H7 (cell line): ENCODE measurements at regions not wholly inside any gene's neighbourhood (a gene's known extent, or its start where the extent isn't known, plus 50 kb on each side); places are given as distances from the start of the nearest gene placed in this dataset.
"Not testable (repeated sequence)": the region's sequence is repeated elsewhere in the genome, so short reads cannot be mapped to it uniquely, and the experiment has no call there.

Experiments
- DNase-seq: peaks from one replicate; pipeline ENCODE4 v3.0.0; 2012
- H3K27me3 ChIP-seq: 2 replicates; pipeline ENCODE4 v1.6.0; 2011; ENCODE audit warnings: mild to moderate bottlenecking, low read length; ENCODE audit not compliant: control insufficient read depth, insufficient read depth
- H3K36me3 ChIP-seq: replicated peaks from 2 replicates; pipeline ENCODE4 v1.5.1; 2011; ENCODE audit warnings: low read length; ENCODE audit not compliant: control insufficient read depth, insufficient read depth
- H3K4me3 ChIP-seq: 2 replicates; pipeline ENCODE4 v1.5.1; 2011; ENCODE audit warnings: low read depth, mild to moderate bottlenecking, control low read depth, low read length, moderate library complexity; ENCODE audit not compliant: insufficient read depth

DNA sequence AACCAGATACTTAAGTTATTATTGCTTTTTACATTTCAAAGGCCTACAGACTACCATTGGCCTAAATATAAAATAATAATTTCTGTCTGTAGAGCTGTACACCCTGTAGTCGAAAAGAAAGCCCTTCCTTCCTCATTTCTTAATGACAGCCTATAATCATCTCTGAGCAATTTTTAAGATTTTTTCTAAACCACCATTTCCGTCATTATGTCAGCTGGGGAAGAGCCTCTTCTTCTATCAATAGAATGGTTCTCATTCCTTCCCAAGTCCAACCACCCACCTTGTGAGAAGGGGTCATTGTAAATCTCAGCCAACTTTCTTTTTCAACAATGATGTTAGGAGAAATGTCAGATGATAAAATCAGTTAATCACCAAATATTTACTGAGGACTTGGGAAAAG, 91.8 kb downstream of the PLEKHG1 start:
- DNase-seq: no peak
- Histone ChIP-seq H3K27me3 (no peaks in the 10 kb centered on the region), H3K4me3 (no peak overlapping the region), H3K36me3 (no peaks in the 10 kb centered on the region)

DNA sequence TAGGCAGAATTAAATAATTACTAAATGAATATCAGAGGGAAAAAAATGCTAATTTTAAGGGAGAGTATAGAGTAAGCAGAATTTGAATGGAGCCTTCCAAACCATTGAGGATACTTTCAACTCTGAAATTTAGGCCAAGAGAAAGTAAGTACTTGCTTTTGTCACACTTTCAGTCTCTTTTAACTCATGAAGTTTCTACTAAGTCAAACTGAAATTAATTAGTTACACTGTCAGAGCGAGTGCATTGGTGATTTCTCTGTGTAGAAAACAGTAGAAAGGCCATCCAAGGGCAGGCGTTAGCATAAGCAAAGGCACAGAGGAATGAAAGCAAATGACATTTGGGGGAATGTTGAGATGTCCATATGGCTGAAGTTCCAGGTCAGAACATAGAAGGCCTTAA, 92.9 kb downstream of the PLEKHG1 start:
- Histone ChIP-seq H3K4me3 (no peak overlapping the region), H3K27me3 (no peaks in the 10 kb centered on the region)
- DNase-seq: no peak

DNA sequence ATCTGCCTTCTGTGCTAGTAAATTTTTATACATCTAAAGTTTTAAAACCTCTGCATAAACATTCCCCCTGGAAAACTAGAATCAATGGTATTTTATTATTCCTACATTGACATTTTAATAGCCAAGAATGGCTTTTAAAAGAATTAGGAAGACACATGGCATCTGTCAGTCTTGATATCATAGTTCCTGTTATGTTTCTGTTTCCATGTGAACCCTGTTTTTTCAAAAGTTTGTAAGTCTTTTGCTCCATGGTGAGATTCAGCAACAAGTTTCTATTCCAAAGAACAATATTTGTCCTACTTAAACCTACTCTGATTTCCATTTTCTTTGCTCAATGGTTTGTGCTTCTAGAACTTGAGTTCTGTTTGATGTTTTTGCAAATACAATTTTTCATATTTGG, 95.2 kb downstream of the PLEKHG1 start:
- H3K27me3 ChIP-seq: no peaks in the 10 kb centered on the region
- DNase-seq: no peak
- no peak overlapping the region for H3K4me3 ChIP-seq
- H3K36me3 ChIP-seq: no peaks in the 10 kb centered on the region

More for the DNA sequence above, 92.9 kb downstream of the PLEKHG1 start:
- H3K36me3 ChIP-seq: no peaks in the 10 kb centered on the region

DNA sequence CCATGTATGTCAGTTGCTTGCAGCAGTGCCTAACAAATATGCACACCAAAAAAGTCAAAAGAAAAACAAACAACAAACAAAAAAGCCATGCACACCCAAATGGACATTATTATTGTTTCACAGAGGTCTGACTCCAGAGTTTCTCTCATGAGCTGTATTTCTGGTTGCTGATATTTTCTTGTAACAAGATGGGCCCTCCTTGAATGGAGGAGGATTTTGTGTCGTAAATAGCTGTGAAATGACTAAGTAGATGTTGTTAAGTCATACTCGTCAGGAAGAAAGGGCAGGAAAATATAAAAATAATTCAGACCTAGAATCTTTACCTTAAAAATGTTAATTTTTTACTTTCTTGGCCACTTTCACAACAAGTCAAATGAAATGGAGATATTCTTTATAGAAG, 96.0 kb downstream of the PLEKHG1 start:
- Histone ChIP-seq H3K36me3 (no peaks in the 10 kb centered on the region), H3K4me3 (no peak overlapping the region), H3K27me3 (no peaks in the 10 kb centered on the region)
- no peak for DNase-seq

DNA sequence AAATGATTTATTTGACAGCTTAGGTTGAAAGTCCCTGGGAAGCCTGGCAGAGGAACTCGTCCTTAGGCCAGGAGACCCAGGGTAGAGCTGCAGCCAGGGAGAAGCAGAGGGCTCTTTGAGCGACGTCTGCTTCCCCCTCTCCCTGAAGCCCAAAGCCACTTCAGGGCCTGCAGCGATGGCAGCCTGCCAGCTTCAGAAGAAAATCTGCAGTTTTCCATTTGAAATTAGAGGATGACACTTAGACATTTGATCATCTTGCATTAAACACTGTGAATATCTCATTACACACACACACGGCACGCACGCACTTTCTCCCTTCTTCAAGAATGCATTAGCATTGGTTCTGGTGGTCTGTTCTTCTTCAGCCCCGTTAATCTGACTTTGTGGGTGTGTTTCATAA, 96.5 kb downstream of the PLEKHG1 start:
- H3K27me3 ChIP-seq: no peaks in the 10 kb centered on the region
- no peak overlapping the region for H3K4me3 ChIP-seq
- no peak for DNase-seq
- H3K36me3 ChIP-seq: no peaks in the 10 kb centered on the region

DNA sequence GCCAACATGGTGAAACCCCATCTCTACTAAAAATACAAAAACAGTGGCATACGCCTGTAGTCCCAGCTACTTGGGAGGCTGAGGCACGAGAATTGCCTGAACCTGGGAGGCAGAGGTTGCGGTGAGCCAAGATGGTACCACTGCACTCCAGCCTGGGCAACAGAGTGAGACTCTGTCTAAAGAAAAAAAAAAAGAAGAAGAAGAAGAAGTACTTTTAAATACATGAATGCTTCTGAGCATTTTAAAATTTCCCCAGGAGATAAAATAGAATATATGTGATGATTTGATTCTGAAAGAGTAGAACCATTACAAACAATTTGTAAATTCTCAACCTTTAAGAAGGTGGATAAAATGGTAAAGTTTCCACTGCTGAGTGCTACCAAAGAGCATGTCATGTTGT, 97.2 kb downstream of the PLEKHG1 start:
- not testable (repeated sequence) for H3K27me3 ChIP-seq, H3K4me3 ChIP-seq, H3K36me3 ChIP-seq, DNase-seq

DNA sequence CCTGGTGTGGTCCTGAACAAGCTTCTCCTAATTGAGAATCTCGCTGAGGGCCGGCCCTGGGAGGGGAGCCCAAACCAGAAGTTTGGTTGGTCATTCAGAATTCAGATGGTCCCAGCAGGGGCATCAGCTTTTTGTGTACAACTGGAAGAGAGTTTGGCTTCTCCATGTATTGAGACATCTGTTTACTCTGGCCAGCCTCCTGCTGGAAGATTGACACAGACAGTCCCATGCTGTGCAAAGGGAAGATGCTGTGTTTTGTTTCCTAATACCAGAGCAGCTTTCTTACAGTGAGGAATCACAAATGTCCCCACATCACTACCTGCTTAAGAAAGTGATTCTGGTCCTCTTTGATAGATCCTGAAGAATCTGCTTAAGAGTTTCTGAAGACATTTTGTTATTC, 97.8 kb downstream of the PLEKHG1 start:
- Histone ChIP-seq H3K36me3 (no peaks in the 10 kb centered on the region), H3K4me3 (no peak overlapping the region), H3K27me3 (no peaks in the 10 kb centered on the region)
- DNase-seq: no peak

DNA sequence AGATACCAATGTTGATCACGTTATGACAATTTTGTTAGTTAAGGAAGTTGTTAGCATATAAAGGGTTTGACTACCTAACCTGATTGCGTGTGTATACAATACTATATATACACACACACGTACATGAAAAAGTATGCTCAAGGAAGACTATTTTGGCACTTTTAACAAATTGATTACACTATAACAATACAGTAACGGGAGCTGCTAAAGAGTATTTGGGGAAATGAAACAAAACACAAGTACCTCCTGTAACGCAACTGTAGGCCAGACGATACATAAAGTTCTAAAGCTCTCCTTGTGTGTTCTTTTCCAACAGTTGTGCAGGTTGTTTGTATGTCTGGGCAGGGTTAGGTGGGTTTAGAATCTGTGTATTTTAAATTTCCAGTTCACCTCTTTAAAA, 98.7 kb downstream of the PLEKHG1 start:
- Histone ChIP-seq H3K27me3 (no peaks in the 10 kb centered on the region), H3K4me3 (no peak overlapping the region), H3K36me3 (no peaks in the 10 kb centered on the region)
- no peak for DNase-seq

DNA sequence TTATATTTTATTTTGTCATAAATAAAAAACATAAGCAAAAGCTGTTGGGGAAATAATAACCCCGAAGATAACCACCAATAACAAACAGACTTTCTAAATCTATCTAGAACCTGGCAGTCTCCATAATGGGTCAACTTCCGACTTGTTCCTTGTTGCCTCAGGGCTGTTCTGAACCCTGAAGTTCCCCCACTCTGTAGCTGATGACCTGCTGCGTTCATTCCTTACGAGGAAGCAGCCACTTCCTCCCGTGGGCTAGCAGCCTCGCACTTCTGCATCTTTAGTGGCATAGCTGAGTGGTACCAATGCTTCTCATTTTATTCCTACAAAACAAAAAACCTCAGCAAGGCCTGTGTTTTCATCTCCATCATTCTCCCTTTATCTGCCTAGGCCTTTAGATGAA, 103.0 kb downstream of the PLEKHG1 start:
- no peaks in the 10 kb centered on the region for H3K27me3 ChIP-seq
- H3K4me3 ChIP-seq: no peak overlapping the region
- H3K36me3 ChIP-seq: no peaks in the 10 kb centered on the region
- DNase-seq: no peak

DNA sequence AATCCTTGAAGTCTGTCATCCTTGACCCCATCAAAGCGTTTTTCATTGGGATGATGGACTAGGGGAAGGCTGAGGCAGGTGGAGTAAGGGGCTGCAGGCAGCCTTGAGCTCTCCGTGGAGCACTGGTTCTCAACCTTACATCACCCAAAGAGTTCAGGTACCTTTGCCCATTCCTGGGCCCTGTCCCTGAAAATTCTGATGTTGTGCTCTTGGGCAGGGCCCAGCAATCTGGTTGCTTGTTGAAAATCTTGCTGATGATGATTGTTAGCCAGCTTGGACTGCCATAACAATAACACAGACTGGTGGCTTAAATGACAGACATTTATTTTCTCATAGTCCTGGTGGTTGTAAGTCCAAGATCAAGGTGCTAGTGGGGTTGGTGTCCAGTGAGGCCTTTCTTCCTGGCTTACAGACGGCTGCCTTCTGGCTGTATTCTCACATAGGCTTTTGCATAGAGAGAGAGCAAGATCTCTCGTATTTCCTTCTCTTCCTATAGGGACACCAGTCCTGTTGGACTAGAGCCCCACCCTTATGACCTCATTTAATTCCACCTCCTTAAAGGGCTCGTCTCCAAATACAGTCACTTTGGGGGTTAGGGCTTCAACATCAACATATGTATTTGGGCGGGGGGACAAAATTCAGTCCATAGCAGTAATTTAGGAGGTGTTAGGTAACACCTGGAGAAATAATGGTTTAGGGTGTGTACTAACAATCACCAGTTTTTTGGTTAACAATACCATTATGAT, 104.9 kb downstream of the PLEKHG1 start:
- Histone ChIP-seq H3K27me3 (no peaks in the 10 kb centered on the region), H3K36me3 (no peaks in the 10 kb centered on the region), H3K4me3 (no peak overlapping the region)
- DNase-seq: no peak

DNA sequence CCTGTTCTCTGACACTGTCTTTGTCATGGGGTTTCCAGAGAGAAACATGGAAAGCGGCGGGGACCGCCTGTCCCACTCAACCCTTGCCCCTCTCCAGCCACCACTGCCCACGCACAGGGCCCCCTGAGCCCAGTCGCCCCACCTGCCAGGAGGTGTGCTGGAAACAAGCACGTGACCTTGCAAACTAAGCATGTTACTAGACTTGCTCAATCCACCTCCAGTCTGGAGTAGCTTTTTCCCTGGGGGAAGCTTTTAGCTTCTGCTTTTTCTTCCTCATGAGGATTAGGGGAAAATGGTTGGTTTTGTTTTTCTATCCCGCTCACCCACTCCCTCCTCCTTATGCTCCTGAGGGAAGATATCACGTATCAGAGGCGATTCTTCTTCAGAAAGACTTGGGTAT, 105.7 kb downstream of the PLEKHG1 start:
- Histone ChIP-seq H3K27me3 (no peaks in the 10 kb centered on the region), H3K4me3 (no peak overlapping the region), H3K36me3 (no peaks in the 10 kb centered on the region)
- no peak for DNase-seq

DNA sequence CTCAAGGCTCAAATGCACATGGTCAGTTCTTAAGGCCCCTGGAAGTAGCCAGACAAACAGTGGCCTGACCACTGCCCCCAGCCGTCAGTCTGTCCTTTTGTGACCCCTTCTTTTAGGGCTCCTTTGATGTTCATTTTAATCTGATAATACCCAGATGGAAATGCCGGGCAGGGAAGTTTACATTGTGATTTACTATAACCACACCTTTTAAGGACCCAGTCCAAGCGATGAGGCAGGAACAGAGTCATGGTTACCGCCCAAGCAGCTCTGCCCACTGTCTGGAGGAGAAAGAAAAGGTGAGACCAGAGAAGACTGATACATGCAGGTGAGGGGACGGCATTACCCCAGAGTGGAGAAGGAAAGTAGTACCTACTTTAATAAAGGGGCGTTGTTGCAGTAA, 110.6 kb downstream of the PLEKHG1 start:
- no peak for DNase-seq
- no peaks in the 10 kb centered on the region for H3K36me3 ChIP-seq
- H3K27me3 ChIP-seq: no peaks in the 10 kb centered on the region
- H3K4me3 ChIP-seq: no peak overlapping the region

DNA sequence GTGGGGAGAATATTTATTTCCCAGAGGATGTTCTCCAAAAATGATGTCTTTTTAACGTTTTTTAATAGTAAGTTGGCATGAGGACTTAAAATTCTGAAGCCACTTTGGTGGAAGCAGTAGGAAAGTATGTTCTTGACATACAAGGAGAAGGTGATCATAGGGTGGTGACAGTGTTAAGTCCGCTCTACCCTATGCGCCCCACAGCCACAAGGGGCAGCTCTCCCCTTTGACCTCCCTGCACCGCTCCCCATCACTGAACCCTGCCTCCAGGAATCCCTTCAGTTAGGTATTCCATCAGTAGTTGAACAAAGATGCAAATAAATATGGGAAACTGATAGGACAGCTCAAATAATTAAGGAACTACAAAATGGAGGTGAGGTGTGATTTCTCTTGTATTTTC, 111.4 kb downstream of the PLEKHG1 start:
- H3K27me3 ChIP-seq: no peaks in the 10 kb centered on the region
- no peaks in the 10 kb centered on the region for H3K36me3 ChIP-seq
- no peak overlapping the region for H3K4me3 ChIP-seq
- no peak for DNase-seq

DNA sequence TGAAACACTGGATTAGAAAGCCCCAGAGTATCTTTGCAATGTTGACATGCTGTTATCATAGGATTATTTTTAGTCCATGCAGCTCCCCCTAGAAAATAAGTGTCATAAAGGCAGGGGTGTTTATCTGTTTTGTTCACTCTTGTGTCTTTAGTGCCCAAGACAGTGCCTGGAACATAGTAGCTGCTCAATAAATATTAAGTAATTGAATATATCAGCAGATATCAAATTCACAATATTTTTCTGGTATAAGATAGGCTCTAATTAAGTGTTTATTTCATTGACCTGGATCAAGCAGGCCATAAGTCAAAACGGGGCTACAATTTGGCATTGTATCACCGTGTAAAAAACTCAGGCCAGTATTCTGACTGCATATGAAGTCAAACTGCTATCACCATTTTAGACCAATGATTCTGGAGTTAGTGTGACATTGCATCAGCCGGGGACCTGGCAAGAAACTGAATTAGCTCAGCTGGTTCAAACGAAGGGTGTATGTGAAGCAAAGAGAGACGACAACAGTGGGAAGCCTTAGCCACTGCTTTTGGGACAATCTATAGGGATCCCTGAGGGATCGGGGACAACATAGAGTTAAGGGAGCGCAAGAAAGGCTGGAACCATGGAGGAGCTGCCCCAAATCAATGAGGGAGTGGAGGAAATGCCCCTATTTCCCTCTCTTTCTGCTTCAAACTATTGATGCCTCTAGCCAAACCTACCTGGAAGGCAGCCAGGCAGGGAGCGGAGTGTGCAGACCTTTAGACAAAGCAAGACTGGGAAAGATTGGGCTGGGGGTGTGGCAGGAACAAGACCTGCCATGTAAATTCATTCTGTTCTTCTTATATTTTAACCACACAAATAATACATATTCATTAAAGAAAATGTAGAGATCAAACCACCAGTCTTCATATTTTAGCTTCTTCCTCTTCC, 112.2 kb downstream of the PLEKHG1 start:
- Histone ChIP-seq H3K27me3 (no peaks in the 10 kb centered on the region), H3K36me3 (no peaks in the 10 kb centered on the region), H3K4me3 (no peak overlapping the region)
- DNase-seq: no peak

DNA sequence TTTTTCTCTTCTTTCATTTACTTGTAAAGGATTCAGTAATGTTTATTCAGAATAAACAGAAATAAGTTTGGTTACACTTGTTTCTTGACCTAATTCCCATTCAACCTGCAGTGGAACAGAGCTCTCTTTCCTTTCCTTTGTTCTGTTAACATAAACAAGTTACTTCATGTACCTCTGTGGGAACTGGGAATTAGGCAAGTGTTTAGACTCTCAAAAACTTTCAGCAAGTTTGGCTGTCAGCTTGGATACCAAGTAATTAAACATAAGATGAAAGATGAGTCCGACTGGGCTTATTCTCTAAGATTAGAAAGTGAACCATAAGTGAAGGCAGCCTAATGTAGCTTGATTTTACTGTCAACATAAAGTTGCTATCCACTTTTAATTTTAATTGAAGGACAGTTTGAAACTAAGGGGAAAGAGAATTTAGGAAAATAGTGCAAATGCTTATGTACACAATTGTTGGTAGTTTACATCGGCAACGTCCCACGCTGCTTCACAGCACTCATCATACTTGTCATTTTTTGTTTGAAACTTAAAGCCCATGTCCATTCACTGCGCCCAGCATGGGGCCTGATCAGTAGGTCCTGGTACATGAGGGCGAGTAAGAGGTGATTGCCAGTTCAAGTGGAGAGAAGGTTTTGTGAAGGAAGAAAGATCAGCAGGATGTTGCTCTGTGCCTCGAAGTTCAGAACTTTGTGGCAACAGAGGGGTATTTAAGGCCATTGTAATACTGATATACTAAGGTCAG, 113.0 kb downstream of the PLEKHG1 start:
- no peak overlapping the region for H3K4me3 ChIP-seq
- no peak for DNase-seq
- H3K36me3 ChIP-seq: no peaks in the 10 kb centered on the region
- no peaks in the 10 kb centered on the region for H3K27me3 ChIP-seq
